Central memory CD8-positive, alpha-beta T cell (primary cell): ENCODE measurements at regions not wholly inside any gene's neighbourhood (a gene's known extent, or its start where the extent isn't known, plus 50 kb on each side); places are given as distances from the start of the nearest gene placed in this dataset.

Source experiments
- ATAC-seq: fragments of 150-1000 bp; cut with Tn5 transposase; replicated peaks from 2 replicates; pipeline ENCODE4 v1.10.0; 2022; ENCODE audit warnings: mild to moderate bottlenecking, moderate FRiP score, moderate number of reproducible peaks; ENCODE audit not compliant: poor library complexity, severe bottlenecking; ENCODE audit errors: extremely low read depth
- DNase-seq, 2 donors: peaks; one replicate each; pipeline ENCODE4 v3.0.0; 2021; ENCODE audit warnings: low spot score in 2 of 2
- H3K27ac Mint-ChIP-seq: one replicate; pipeline ENCODE4 v1.8.0; 2022; ENCODE audit warnings: low read depth, mild to moderate bottlenecking, moderate library complexity, mixed read lengths
- H3K27me3 Mint-ChIP-seq: one replicate; pipeline ENCODE4 v1.8.0; 2022; ENCODE audit warnings: mixed read lengths
- H3K36me3 Mint-ChIP-seq: one replicate; pipeline ENCODE4 v1.8.0; 2022; ENCODE audit warnings: mild to moderate bottlenecking, moderate library complexity, mixed read lengths; ENCODE audit not compliant: insufficient read depth
- H3K4me1 Mint-ChIP-seq: one replicate; pipeline ENCODE4 v1.8.0; 2022; ENCODE audit warnings: mixed read lengths
- H3K4me3 Mint-ChIP-seq: one replicate; pipeline ENCODE4 v1.8.0; 2022; ENCODE audit warnings: mild to moderate bottlenecking, moderate library complexity, mixed read lengths
- H3K9me3 Mint-ChIP-seq: one replicate; pipeline ENCODE4 v1.8.0; 2022; ENCODE audit warnings: mixed read lengths

- Mint-ChIP-seq H3K27ac (no peak overlapping the region), H3K27me3 (no peaks in the 10 kb centered on the region), H3K9me3 (peaks cover 10% of the 10 kb centered on the region), H3K4me3 (no peak overlapping the region), H3K4me1 (no peaks in the 10 kb centered on the region), H3K36me3 (peaks cover 1% of the 10 kb centered on the region)
- ATAC-seq: no peak
- no peak for DNase-seq
Observed at GRCh38 chr10:130357226-130357625, 221.0 kb downstream of the GLRX3 start.

GRCh38 chr10:130357951-130358350 lies 221.8 kb downstream of the GLRX3 start:
- Mint-ChIP-seq H3K36me3 (peaks cover 1% of the 10 kb centered on the region), H3K4me3 (no peak overlapping the region), H3K27ac (no peak overlapping the region), H3K27me3 (no peaks in the 10 kb centered on the region), H3K4me1 (no peaks in the 10 kb centered on the region), H3K9me3 (peaks cover 10% of the 10 kb centered on the region)
- no peak for ATAC-seq
- DNase-seq: no peak

- no peaks in the 10 kb centered on the region for H3K4me1 Mint-ChIP-seq
- H3K27me3 Mint-ChIP-seq: no peaks in the 10 kb centered on the region
- H3K27ac Mint-ChIP-seq: no peak overlapping the region
- peaks cover 10% of the 10 kb centered on the region for H3K9me3 Mint-ChIP-seq
- H3K36me3 Mint-ChIP-seq: peaks cover 1% of the 10 kb centered on the region
- H3K4me3 Mint-ChIP-seq: no peak overlapping the region
- no peak for ATAC-seq
- DNase-seq: no peak
Observed at GRCh38 chr10:130358981-130359650, 222.9 kb downstream of the GLRX3 start.

- no peak for ATAC-seq
- Mint-ChIP-seq H3K36me3 (peaks cover 1% of the 10 kb centered on the region), H3K4me3 (no peak overlapping the region), H3K27me3 (no peaks in the 10 kb centered on the region), H3K9me3 (peaks cover 10% of the 10 kb centered on the region), H3K4me1 (no peaks in the 10 kb centered on the region), H3K27ac (no peak overlapping the region)
- no peak for DNase-seq
Observed at GRCh38 chr10:130359711-130360110, 223.5 kb downstream of the GLRX3 start.

GRCh38 chr10:130360826-130361311 lies 224.7 kb downstream of the GLRX3 start:
- ATAC-seq (no peak), DNase-seq (no peak)
- Mint-ChIP-seq H3K4me1 (no peaks in the 10 kb centered on the region), H3K27ac (no peak overlapping the region), H3K27me3 (no peaks in the 10 kb centered on the region), H3K36me3 (peaks cover 1% of the 10 kb centered on the region), H3K9me3 (peaks cover 10% of the 10 kb centered on the region), H3K4me3 (no peak overlapping the region)

GRCh38 chr10:130361351-130362105 lies 225.3 kb downstream of the GLRX3 start:
- no peaks in the 10 kb centered on the region for H3K27me3 Mint-ChIP-seq
- peaks cover 10% of the 10 kb centered on the region for H3K9me3 Mint-ChIP-seq
- H3K4me1 Mint-ChIP-seq: no peaks in the 10 kb centered on the region
- no peak overlapping the region for H3K27ac Mint-ChIP-seq
- H3K4me3 Mint-ChIP-seq: no peak overlapping the region
- peaks cover 1% of the 10 kb centered on the region for H3K36me3 Mint-ChIP-seq
- ATAC-seq (no peak), DNase-seq (no peak)

- H3K4me3 Mint-ChIP-seq: no peak overlapping the region
- peaks cover 1% of the 10 kb centered on the region for H3K36me3 Mint-ChIP-seq
- H3K4me1 Mint-ChIP-seq: no peaks in the 10 kb centered on the region
- ATAC-seq: no peak
- H3K27ac Mint-ChIP-seq: no peak overlapping the region
- peaks cover 10% of the 10 kb centered on the region for H3K9me3 Mint-ChIP-seq
- no peak for DNase-seq
- H3K27me3 Mint-ChIP-seq: no peaks in the 10 kb centered on the region
Observed at GRCh38 chr10:130362308-130362761, 226.1 kb downstream of the GLRX3 start.

- H3K27ac Mint-ChIP-seq: no peak overlapping the region
- H3K27me3 Mint-ChIP-seq: no peaks in the 10 kb centered on the region
Observed at GRCh38 chr10:130363051-130363450, 226.9 kb downstream of the GLRX3 start.

GRCh38 chr10:130363899-130364445 lies 227.8 kb downstream of the GLRX3 start:
- DNase-seq (no peak), ATAC-seq (no peak)
- peaks cover 5% of the 10 kb centered on the region for H3K9me3 Mint-ChIP-seq
- H3K4me3 Mint-ChIP-seq: no peak overlapping the region
- no peaks in the 10 kb centered on the region for H3K4me1 Mint-ChIP-seq
- no peak overlapping the region for H3K27ac Mint-ChIP-seq
- H3K27me3 Mint-ChIP-seq: no peaks in the 10 kb centered on the region
- peaks cover 4% of the 10 kb centered on the region for H3K36me3 Mint-ChIP-seq

More at GRCh38 chr10:130363051-130363450, 226.9 kb downstream of the GLRX3 start:
- no peak overlapping the region for H3K4me3 Mint-ChIP-seq
- H3K36me3 Mint-ChIP-seq: peaks cover 1% of the 10 kb centered on the region
- DNase-seq (no peak), ATAC-seq (no peak)
- H3K9me3 Mint-ChIP-seq: peaks cover 8% of the 10 kb centered on the region
- H3K4me1 Mint-ChIP-seq: no peaks in the 10 kb centered on the region

GRCh38 chr10:130364631-130365411 lies 228.6 kb downstream of the GLRX3 start:
- Mint-ChIP-seq H3K27me3 (no peaks in the 10 kb centered on the region), H3K4me3 (no peak overlapping the region), H3K4me1 (no peaks in the 10 kb centered on the region), H3K27ac (no peak overlapping the region), H3K36me3 (peaks cover 4% of the 10 kb centered on the region), H3K9me3 (peaks cover 5% of the 10 kb centered on the region)
- DNase-seq (no peak), ATAC-seq (no peak)

GRCh38 chr10:130368761-130369560 lies 232.8 kb downstream of the GLRX3 start:
- peaks cover 2% of the 10 kb centered on the region for H3K36me3 Mint-ChIP-seq
- DNase-seq: no peak
- no peaks in the 10 kb centered on the region for H3K27me3 Mint-ChIP-seq
- H3K27ac Mint-ChIP-seq: no peak overlapping the region
- ATAC-seq: no peak
- no peaks in the 10 kb centered on the region for H3K9me3 Mint-ChIP-seq
- no peak overlapping the region for H3K4me3 Mint-ChIP-seq
- no peaks in the 10 kb centered on the region for H3K4me1 Mint-ChIP-seq
